CD14-positive monocyte (primary cell): ENCODE measurements at regions not wholly inside any gene's neighbourhood (a gene's known extent, or its start where the extent isn't known, plus 50 kb on each side); places are given as distances from the start of the nearest gene placed in this dataset.

Experiments
- DNase-seq, 3 donors: peaks; one replicate each; pipeline ENCODE4 v3.0.0-alpha.2; 2011 to 2022
- H2AFZ ChIP-seq: 2 replicates; pipeline ENCODE4 v1.6.0; 2012; ENCODE audit warnings: mild to moderate bottlenecking, low read depth, low read length, inconsistent platforms; ENCODE audit not compliant: insufficient read depth, poor library complexity, severe bottlenecking
- H3K27ac ChIP-seq, 2 donors: 1 replicate in 1 of 2; 2 replicates in 1 of 2; pipeline ENCODE4 v1.5.1; 2012 to 2013; ENCODE audit warnings: low read length in 2 of 2, control low read depth in 1 of 2, inconsistent platforms in 1 of 2, low read depth in 1 of 2, mild to moderate bottlenecking in 1 of 2
- H3K27me3 ChIP-seq, 2 donors: one replicate each; pipeline versions ENCODE4 v1.6.0 to v1.6.1; 2011 to 2013; ENCODE audit warnings: low read length in 2 of 2; ENCODE audit not compliant: control insufficient read depth in 2 of 2, insufficient read depth in 2 of 2
- H3K36me3 ChIP-seq, 2 donors: replicated peaks in 1 of 2; 1 replicate in 1 of 2; 2 replicates in 1 of 2; pipeline versions ENCODE4 v1.5.1 to v1.6.1; 2012 to 2013; ENCODE audit warnings: low read length in 2 of 2, control low read depth in 1 of 2, inconsistent platforms in 1 of 2, mild to moderate bottlenecking in 1 of 2; ENCODE audit not compliant: insufficient read depth in 2 of 2, control insufficient read depth in 1 of 2
- H3K4me1 ChIP-seq, 2 donors: 1 replicate in 1 of 2; 2 replicates in 1 of 2; pipeline versions ENCODE4 v1.5.1 to v1.6.1; 2012 to 2013; ENCODE audit warnings: low read length in 2 of 2, control low read depth in 1 of 2, inconsistent platforms in 1 of 2, mild to moderate bottlenecking in 1 of 2, moderate library complexity in 1 of 2; ENCODE audit not compliant: insufficient read depth in 2 of 2, control insufficient read depth in 1 of 2
- H3K4me2 ChIP-seq: replicated peaks from 2 replicates; pipeline ENCODE3; 2012; ENCODE audit warnings: low read length, moderate library complexity, mild to moderate bottlenecking; ENCODE audit not compliant: poor library complexity, severe bottlenecking; ENCODE audit errors: extremely low read depth
- H3K4me3 ChIP-seq, 3 experiments: fragments of 200-600 bp in 1 of 3; sonication (generic) in 1 of 3; replicated peaks in 1 of 3; 1 replicate in 2 of 3; 2 replicates in 1 of 3; pipeline ENCODE4 v1.5.1; 2011 to 2013; ENCODE audit warnings: low read length in 3 of 3, mild to moderate bottlenecking in 3 of 3, control low read depth in 2 of 3, low read depth in 2 of 3, inconsistent platforms in 1 of 3, moderate library complexity in 1 of 3
- H3K79me2 ChIP-seq: 2 replicates; pipeline ENCODE4 v1.6.0; 2012; ENCODE audit warnings: mild to moderate bottlenecking, control low read depth, inconsistent platforms, low read length, moderate library complexity; ENCODE audit not compliant: insufficient read depth
- H3K9ac ChIP-seq: 2 replicates; pipeline ENCODE4 v1.6.0; 2017; ENCODE audit warnings: low read length, mild to moderate bottlenecking; ENCODE audit not compliant: insufficient read depth, poor library complexity, severe bottlenecking
- H3K9me3 ChIP-seq, 2 donors: replicated peaks in 1 of 2; 1 replicate in 1 of 2; 2 replicates in 1 of 2; pipeline versions ENCODE4 v1.5.1 to v1.6.1; 2012 to 2013; ENCODE audit warnings: low read length in 2 of 2, control low read depth in 1 of 2; ENCODE audit not compliant: control insufficient read depth in 1 of 2, insufficient read depth in 1 of 2
- H4K20me1 ChIP-seq: 2 replicates; pipeline ENCODE4 v1.6.0; 2012; ENCODE audit warnings: mild to moderate bottlenecking, low read length, control low read depth, moderate library complexity; ENCODE audit not compliant: insufficient read depth
- H3K27ac Mint-ChIP-seq, 7 donors: one replicate each; pipeline ENCODE4 v1.8.0; 2020; ENCODE audit warnings: mild to moderate bottlenecking in 7 of 7, mixed read lengths in 7 of 7, moderate library complexity in 6 of 7, inconsistent platforms in 2 of 7
- H3K27me3 Mint-ChIP-seq, 3 donors: one replicate each; pipeline ENCODE4 v1.8.0; 2021 to 2022; ENCODE audit warnings: low read depth in 3 of 3, mild to moderate bottlenecking in 3 of 3, mixed read lengths in 3 of 3, moderate library complexity in 3 of 3, inconsistent platforms in 1 of 3
- H3K36me3 Mint-ChIP-seq, 2 donors: one replicate each; pipeline ENCODE4 v1.8.0; 2020; ENCODE audit warnings: mixed read lengths in 2 of 2, inconsistent platforms in 1 of 2, mild to moderate bottlenecking in 1 of 2
- H3K4me1 Mint-ChIP-seq: one replicate; pipeline ENCODE4 v1.8.0; 2020; ENCODE audit warnings: mild to moderate bottlenecking, mixed read lengths
- H3K4me3 Mint-ChIP-seq, 2 donors: one replicate each; pipeline ENCODE4 v1.8.0; 2020; ENCODE audit warnings: mild to moderate bottlenecking in 2 of 2, mixed read lengths in 2 of 2, moderate library complexity in 1 of 2
- H3K9me3 Mint-ChIP-seq, 7 donors: one replicate each; pipeline ENCODE4 v1.8.0; 2020 to 2022; ENCODE audit warnings: mixed read lengths in 7 of 7, mild to moderate bottlenecking in 6 of 7, moderate library complexity in 6 of 7, inconsistent platforms in 2 of 7
- CTCF ChIP-seq: fragments of 200-600 bp; IDR thresholded peaks from one replicate; pipeline ENCODE4 v1.8.0; 2022; ENCODE audit warnings: antibody characterized with exemption, mild to moderate bottlenecking
- WGBS: methylation state at CpG from one replicate; pipeline ENCODE4 v1.1.5; 2013; ENCODE audit warnings: missing lambda C conversion rate; ENCODE audit not compliant: insufficient coverage; 5-methylcytosine and 5-hydroxymethylcytosine counted together
- intact Hi-C, 2 donors: fragments of 100-400 bp; cut with micrococcal nuclease; formaldehyde crosslinking; loops; one replicate each; pipeline versions ENCODE4 v1.15.0 to v1.15.1; 2023

- Mint-ChIP-seq H3K9me3 (peaks cover 0 to 3% (median 2%) of the 10 kb centered on the region in 7 donors), H3K27me3 (peaks cover 0 to 1% (median 1%) of the 10 kb centered on the region in 3 donors), H3K27ac (peak overlapping the region in 1 of 7 donors; percentile 8), H3K4me3 (no peak overlapping the region), H3K36me3 (no peaks in the 10 kb centered on the region), H3K4me1 (no peaks in the 10 kb centered on the region)
- Histone ChIP-seq H3K36me3 (no peaks in the 10 kb centered on the region), H3K9ac (no peak overlapping the region), H4K20me1 (no peaks in the 10 kb centered on the region), H3K79me2 (no peaks in the 10 kb centered on the region), H3K4me1 (no peaks in the 10 kb centered on the region), H3K4me3 (no peak overlapping the region), H3K9me3 (no peaks in the 10 kb centered on the region), H3K27me3 (no peaks in the 10 kb centered on the region), H3K27ac (no peak overlapping the region), H2AFZ (no peak overlapping the region), H3K4me2 (no peak overlapping the region)
- 85% methylated on average over 7 of the region's 9 CpGs for WGBS
- TF ChIP-seq CTCF, result no peak
- DNase-seq, result no peak
- intact Hi-C loops, result loop anchor here (5.0 kb wide), 2 partner anchors 837 to 1112 kb away; partner anchors contain the start of gene MRPL39 (in 1 of the 2)
Measured at GRCh38 chr21:26719750-26720149, 125.5 kb downstream of the ADAMTS1 start.

GRCh38 chr21:26717146-26717739 is 128.0 kb downstream of the ADAMTS1 start:
- Mint-ChIP-seq H3K27ac (no peak overlapping the region), H3K4me1 (no peaks in the 10 kb centered on the region), H3K27me3 (peaks cover 0 to 1% (median 1%) of the 10 kb centered on the region in 3 donors), H3K36me3 (no peaks in the 10 kb centered on the region), H3K4me3 (no peak overlapping the region), H3K9me3 (no peaks in the 10 kb centered on the region)
- no peaks in the 10 kb centered on the region for H3K79me2 ChIP-seq
- no peaks in the 10 kb centered on the region for H3K4me1 ChIP-seq
- no peaks in the 10 kb centered on the region for H3K9me3 ChIP-seq
- H3K4me2 ChIP-seq, result no peak overlapping the region
- peak; percentile 66 for TF ChIP-seq CTCF
- H3K27me3 ChIP-seq, result no peaks in the 10 kb centered on the region
- 70% methylated on average over 2 of the region's 5 CpGs for WGBS
- peak in 1 of 3 donors; percentile 1 for DNase-seq
- H3K36me3 ChIP-seq, result no peaks in the 10 kb centered on the region
- intact Hi-C loops, result loop anchor here (5.0 kb wide), 2 partner anchors 835 to 1110 kb away; partner anchors contain the start of gene MRPL39 (in 1 of the 2)
- no peak overlapping the region for H3K27ac ChIP-seq
- H4K20me1 ChIP-seq, result no peaks in the 10 kb centered on the region
- no peak overlapping the region for H2AFZ ChIP-seq
- H3K4me3 ChIP-seq, result no peak overlapping the region
- no peak overlapping the region for H3K9ac ChIP-seq
